Cardiac fibroblast (primary cell): ENCODE measurements at regions not wholly inside any gene's neighbourhood (a gene's known extent, or its start where the extent isn't known, plus 50 kb on each side); places are given as distances from the start of the nearest gene placed in this dataset.

Source experiments
- DNase-seq, 2 donors: peaks; one replicate each; pipeline versions ENCODE4 v3.0.0 to v3.0.0-alpha.2; 2010; ENCODE audit warnings: low read depth in 2 of 2
- H3K4me3 ChIP-seq, 2 donors: replicated peaks in 1 of 2; 1 replicate in 1 of 2; 2 replicates in 1 of 2; pipeline ENCODE4 v1.5.1; 2011; ENCODE audit warnings: low read depth in 2 of 2, low read length in 2 of 2, mild to moderate bottlenecking in 2 of 2, moderate library complexity in 1 of 2
- CTCF ChIP-seq: IDR thresholded peaks from one replicate; pipeline ENCODE4 v1.5.1; 2011; ENCODE audit warnings: low read depth, mild to moderate bottlenecking, low read length, inconsistent platforms

GRCh38 chr5:161960314-161960713 lies 107.3 kb upstream of the GABRG2 start:
- H3K4me3 ChIP-seq = no peak overlapping the region
- TF ChIP-seq CTCF = no peak
- DNase-seq = no peak

- TF ChIP-seq CTCF = no peak
- peak in 1 of 2 donors; percentile 6 for DNase-seq
- no peak overlapping the region for H3K4me3 ChIP-seq
These were observed 101.0 kb upstream of the GABRG2 start for GRCh38 chr5:161966564-161966963.

- TF ChIP-seq CTCF = no peak
- no peak overlapping the region for H3K4me3 ChIP-seq
- DNase-seq = no peak
These were observed 92.2 kb upstream of the GABRG2 start for GRCh38 chr5:161975350-161975749.

- TF ChIP-seq CTCF = no peak
- H3K4me3 ChIP-seq = no peak overlapping the region
- DNase-seq = no peak
These were observed 79.5 kb upstream of the GABRG2 start for GRCh38 chr5:161988077-161988476.
